Endothelial cell (in vitro differentiated cells): ENCODE measurements at regions not wholly inside any gene's neighbourhood (a gene's known extent, or its start where the extent isn't known, plus 50 kb on each side); places are given as distances from the start of the nearest gene placed in this dataset.

Experiments used
- DNase-seq: peaks from one replicate; pipeline ENCODE4 v3.0.0; 2021; ENCODE audit warnings: low spot score
- H3K27ac Mint-ChIP-seq: one replicate; pipeline ENCODE4 v1.8.0; 2021; ENCODE audit warnings: mixed read lengths, inconsistent platforms; ENCODE audit not compliant: unreplicated experiment
- H3K27me3 Mint-ChIP-seq: one replicate; pipeline ENCODE4 v1.8.0; 2021; ENCODE audit warnings: mild to moderate bottlenecking, moderate library complexity, mixed read lengths, inconsistent platforms; ENCODE audit not compliant: unreplicated experiment
- H3K36me3 Mint-ChIP-seq: one replicate; pipeline ENCODE4 v1.8.0; 2021; ENCODE audit warnings: mild to moderate bottlenecking, low read depth, mixed read lengths, inconsistent platforms; ENCODE audit not compliant: unreplicated experiment
- H3K4me1 Mint-ChIP-seq: one replicate; pipeline ENCODE4 v1.8.0; 2021; ENCODE audit warnings: mild to moderate bottlenecking, mixed read lengths, inconsistent platforms; ENCODE audit not compliant: unreplicated experiment
- H3K4me3 Mint-ChIP-seq: one replicate; pipeline ENCODE4 v1.8.0; 2021; ENCODE audit warnings: mild to moderate bottlenecking, mixed read lengths, inconsistent platforms; ENCODE audit not compliant: unreplicated experiment
- H3K9me3 Mint-ChIP-seq: one replicate; pipeline ENCODE4 v1.8.0; 2021; ENCODE audit warnings: mixed read lengths, inconsistent platforms; ENCODE audit not compliant: unreplicated experiment
- TF ChIP-seq, protein P1 (sequence below): fragments of 200-600 bp; sonication (generic); IDR thresholded peaks from one replicate; pipeline ENCODE4 v1.5.0; 2021; ENCODE audit warnings: antibody characterized with exemption; ENCODE audit not compliant: unreplicated experiment

DNA sequence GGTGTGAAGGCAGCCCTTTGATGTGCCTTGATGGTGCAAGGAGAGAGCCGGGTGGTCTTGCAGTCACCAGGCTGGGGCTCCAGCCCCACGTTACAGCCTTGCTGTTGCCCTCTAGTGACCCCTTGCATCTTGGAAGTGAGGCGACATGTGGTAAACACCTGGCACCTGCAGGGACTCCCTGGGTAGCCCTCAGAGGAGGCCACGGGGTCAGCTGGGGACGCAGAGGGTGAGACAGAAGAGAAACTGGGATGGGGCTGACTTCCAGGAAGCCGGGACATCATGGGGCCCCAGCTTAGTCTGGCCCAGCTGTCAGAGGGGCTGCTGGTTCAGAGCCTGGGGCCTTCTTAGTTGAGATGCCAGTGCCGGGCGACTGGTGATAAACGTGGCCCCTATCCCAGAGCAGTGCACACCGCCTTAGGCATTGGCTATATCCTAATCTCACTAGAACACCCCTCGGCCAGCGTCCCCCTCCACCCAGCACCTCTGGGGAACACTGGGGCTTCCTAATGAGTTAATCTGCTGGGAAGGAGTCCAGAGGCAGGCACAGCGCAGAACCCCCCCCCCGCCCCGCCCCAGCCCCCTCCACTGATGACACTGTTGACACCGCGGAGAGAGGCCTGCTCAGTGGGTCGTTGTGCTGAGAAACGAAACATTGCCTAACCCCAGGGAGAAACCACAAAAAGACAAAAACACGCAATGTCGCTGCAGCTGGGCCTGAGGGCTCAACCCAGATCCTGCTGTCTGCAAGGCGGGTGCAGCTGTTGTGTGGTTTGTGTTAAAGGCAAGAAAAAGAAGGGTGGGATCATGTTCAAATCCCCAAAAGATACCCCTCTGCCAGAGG lies 60.5 kb upstream of the KLF13 start:
- Mint-ChIP-seq H3K27me3 (peaks cover 18% of the 10 kb centered on the region), H3K4me1 (no peaks in the 10 kb centered on the region), H3K9me3 (no peaks in the 10 kb centered on the region), H3K4me3 (no peak overlapping the region), H3K27ac (no peak overlapping the region), H3K36me3 (peaks cover 3% of the 10 kb centered on the region)
- TF ChIP-seq, protein P1, sequence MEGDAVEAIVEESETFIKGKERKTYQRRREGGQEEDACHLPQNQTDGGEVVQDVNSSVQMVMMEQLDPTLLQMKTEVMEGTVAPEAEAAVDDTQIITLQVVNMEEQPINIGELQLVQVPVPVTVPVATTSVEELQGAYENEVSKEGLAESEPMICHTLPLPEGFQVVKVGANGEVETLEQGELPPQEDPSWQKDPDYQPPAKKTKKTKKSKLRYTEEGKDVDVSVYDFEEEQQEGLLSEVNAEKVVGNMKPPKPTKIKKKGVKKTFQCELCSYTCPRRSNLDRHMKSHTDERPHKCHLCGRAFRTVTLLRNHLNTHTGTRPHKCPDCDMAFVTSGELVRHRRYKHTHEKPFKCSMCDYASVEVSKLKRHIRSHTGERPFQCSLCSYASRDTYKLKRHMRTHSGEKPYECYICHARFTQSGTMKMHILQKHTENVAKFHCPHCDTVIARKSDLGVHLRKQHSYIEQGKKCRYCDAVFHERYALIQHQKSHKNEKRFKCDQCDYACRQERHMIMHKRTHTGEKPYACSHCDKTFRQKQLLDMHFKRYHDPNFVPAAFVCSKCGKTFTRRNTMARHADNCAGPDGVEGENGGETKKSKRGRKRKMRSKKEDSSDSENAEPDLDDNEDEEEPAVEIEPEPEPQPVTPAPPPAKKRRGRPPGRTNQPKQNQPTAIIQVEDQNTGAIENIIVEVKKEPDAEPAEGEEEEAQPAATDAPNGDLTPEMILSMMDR: no peak
- DNase-seq: no peak

DNA sequence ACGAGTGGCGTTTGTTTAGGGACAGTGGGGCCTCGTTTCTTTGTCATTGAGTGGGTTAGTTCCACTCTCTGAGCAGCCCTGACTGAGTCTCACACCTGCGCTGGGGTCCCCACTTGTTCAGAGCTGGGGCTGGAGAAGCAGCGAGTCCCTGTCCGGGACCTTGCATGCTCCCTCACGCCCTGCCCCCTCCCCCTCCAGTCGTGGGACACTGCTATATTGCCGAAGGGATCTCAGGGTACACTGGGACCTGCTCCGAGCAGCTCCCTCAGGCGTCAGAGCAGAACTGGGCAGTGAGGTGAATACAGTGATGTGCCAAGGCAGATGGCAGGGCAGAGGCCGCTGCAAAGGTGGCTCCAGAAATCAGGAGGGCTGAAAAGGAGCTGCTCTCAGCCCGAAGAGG lies 59.9 kb upstream of the KLF13 start:
- Mint-ChIP-seq H3K27me3 (peaks cover 18% of the 10 kb centered on the region), H3K9me3 (no peaks in the 10 kb centered on the region), H3K4me1 (no peaks in the 10 kb centered on the region), H3K4me3 (no peak overlapping the region), H3K27ac (no peak overlapping the region), H3K36me3 (peaks cover 3% of the 10 kb centered on the region)
- TF ChIP-seq, protein P1: no peak
- DNase-seq: no peak

DNA sequence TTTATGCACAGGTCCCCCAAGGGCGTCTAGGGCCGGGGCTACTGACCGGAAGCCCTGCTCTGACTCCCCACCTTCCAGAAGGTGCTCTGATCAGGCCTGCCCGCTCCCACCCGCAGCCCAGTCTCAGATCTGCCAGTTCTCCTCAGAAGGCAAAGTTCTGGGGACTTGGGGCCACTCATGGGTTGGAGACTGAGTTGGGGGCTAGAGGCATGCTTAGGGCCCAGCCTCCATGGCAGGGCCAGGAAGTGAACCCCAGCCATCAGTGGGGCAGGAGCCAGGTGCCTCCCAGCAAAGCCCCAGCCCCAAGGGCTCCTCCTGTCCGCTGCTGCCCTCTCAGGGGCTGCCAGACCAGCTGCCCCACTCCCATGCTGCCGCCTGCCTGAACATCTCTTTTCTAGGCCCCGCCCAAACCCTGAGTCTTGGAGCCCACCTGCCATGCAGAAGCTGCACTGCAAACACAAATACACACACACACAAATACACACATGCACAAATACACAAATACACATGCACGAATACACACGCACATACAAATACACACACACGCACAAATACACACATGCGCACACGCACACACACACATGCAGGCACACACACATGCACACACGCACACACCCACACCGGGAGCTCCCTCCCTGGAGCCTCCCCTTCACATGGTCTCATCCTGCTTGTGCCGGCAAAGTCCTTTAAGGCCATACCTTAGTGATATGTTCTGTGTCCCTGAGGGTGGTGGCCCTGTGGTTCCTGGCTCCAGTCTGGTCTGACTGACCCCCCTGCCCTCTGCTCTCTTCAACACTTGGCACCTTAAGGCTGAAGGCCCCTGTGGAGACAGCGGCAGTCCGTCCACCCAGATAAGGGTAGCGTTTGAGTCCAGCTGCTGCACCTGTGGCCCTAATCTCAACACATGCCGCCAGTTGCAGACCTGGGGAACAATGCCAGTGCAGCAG lies 59.2 kb upstream of the KLF13 start:
- Mint-ChIP-seq H3K9me3 (no peaks in the 10 kb centered on the region), H3K4me3 (peak overlapping the region; percentile 76), H3K4me1 (no peaks in the 10 kb centered on the region), H3K36me3 (peaks cover 3% of the 10 kb centered on the region), H3K27me3 (peaks cover 15% of the 10 kb centered on the region), H3K27ac (no peak overlapping the region)
- TF ChIP-seq, protein P1: no peak
- DNase-seq: no peak

DNA sequence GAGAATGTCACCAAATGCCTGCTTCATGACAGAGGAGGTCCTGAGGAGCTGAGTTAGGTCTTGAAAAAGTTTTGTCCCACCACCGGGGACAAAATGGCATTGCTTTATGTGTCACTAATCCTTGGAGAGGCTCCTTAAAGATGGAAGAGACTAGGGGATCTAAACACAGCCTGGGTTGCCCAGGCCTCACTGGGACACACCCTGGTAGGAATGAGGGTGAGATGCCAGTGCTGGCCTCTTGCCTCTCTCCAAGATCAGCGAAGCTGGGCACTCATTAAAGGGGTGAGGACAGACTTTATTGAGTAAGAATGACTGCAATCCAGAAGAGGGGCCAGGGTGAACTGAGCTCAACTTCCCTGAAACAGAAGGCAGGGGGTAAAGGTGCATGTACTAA lies 58.5 kb upstream of the KLF13 start:
- Mint-ChIP-seq H3K27ac (no peak overlapping the region), H3K4me1 (peaks cover 2% of the 10 kb centered on the region), H3K9me3 (no peaks in the 10 kb centered on the region), H3K4me3 (no peak overlapping the region), H3K36me3 (peaks cover 3% of the 10 kb centered on the region), H3K27me3 (peaks cover 12% of the 10 kb centered on the region)
- TF ChIP-seq, protein P1: no peak
- DNase-seq: no peak
